Activated T-helper 17 cell treated with anti-CD3 and anti-CD28 coated beads, Interleukin-2, amount 50 U/mL, for 72 hours (primary cell): ENCODE measurements at regions not wholly inside any gene's neighbourhood (a gene's known extent, or its start where the extent isn't known, plus 50 kb on each side); places are given as distances from the start of the nearest gene placed in this dataset.
A peak's percentile ranks its signal among the peaks of the same experiment; 100 is the strongest.

Experiments used
- ATAC-seq: fragments of 150-1000 bp; cut with Tn5 transposase; replicated peaks from 2 replicates; pipeline ENCODE4 v1.10.0; 2021; ENCODE audit warnings: mild to moderate bottlenecking, moderate library complexity
- H3K27ac Mint-ChIP-seq: one replicate; pipeline ENCODE4 v1.8.0; 2022; ENCODE audit warnings: mixed read lengths
- H3K27me3 Mint-ChIP-seq: one replicate; pipeline ENCODE4 v1.8.0; 2022; ENCODE audit warnings: mixed read lengths
- H3K36me3 Mint-ChIP-seq: one replicate; pipeline ENCODE4 v1.8.0; 2022; ENCODE audit warnings: low read depth, mild to moderate bottlenecking, mixed read lengths
- H3K4me1 Mint-ChIP-seq: one replicate; pipeline ENCODE4 v1.8.0; 2022; ENCODE audit warnings: mixed read lengths
- H3K4me3 Mint-ChIP-seq: one replicate; pipeline ENCODE4 v1.8.0; 2022; ENCODE audit warnings: mild to moderate bottlenecking, mixed read lengths
- H3K9me3 Mint-ChIP-seq: one replicate; pipeline ENCODE4 v1.8.0; 2022; ENCODE audit warnings: mixed read lengths

GRCh38 chr5:82349652-82350051 is 71.5 kb upstream of the RPS23 start:
- H3K9me3 Mint-ChIP-seq, result no peaks in the 10 kb centered on the region

GRCh38 chr5:82348784-82349425 is 70.8 kb upstream of the RPS23 start:
- Mint-ChIP-seq H3K36me3 (no peaks in the 10 kb centered on the region), H3K27me3 (peaks cover 6% of the 10 kb centered on the region), H3K4me3 (no peak overlapping the region), H3K4me1 (peaks cover 8% of the 10 kb centered on the region), H3K9me3 (no peaks in the 10 kb centered on the region), H3K27ac (no peak overlapping the region)
- no peak for ATAC-seq

More at GRCh38 chr5:82349652-82350051, 71.5 kb upstream of the RPS23 start:
- Mint-ChIP-seq H3K36me3 (no peaks in the 10 kb centered on the region), H3K27ac (no peak overlapping the region), H3K27me3 (peaks cover 4% of the 10 kb centered on the region), H3K4me3 (no peak overlapping the region), H3K4me1 (peaks cover 8% of the 10 kb centered on the region)
- peak; percentile 64 for ATAC-seq

- Mint-ChIP-seq H3K4me1 (peaks cover 8% of the 10 kb centered on the region), H3K9me3 (no peaks in the 10 kb centered on the region), H3K36me3 (no peaks in the 10 kb centered on the region), H3K27ac (no peak overlapping the region), H3K4me3 (no peak overlapping the region), H3K27me3 (peaks cover 9% of the 10 kb centered on the region)
- no peak for ATAC-seq
Observed at GRCh38 chr5:82347201-82347865, 69.2 kb upstream of the RPS23 start.

GRCh38 chr5:82346399-82347165 is 68.4 kb upstream of the RPS23 start:
- H3K4me3 Mint-ChIP-seq, result no peak overlapping the region
- no peak for ATAC-seq
- no peaks in the 10 kb centered on the region for H3K36me3 Mint-ChIP-seq
- H3K4me1 Mint-ChIP-seq, result peaks cover 3% of the 10 kb centered on the region
- no peak overlapping the region for H3K27ac Mint-ChIP-seq
- H3K9me3 Mint-ChIP-seq, result no peaks in the 10 kb centered on the region
- H3K27me3 Mint-ChIP-seq, result peaks cover 9% of the 10 kb centered on the region

- no peaks in the 10 kb centered on the region for H3K9me3 Mint-ChIP-seq
- H3K4me1 Mint-ChIP-seq, result no peaks in the 10 kb centered on the region
- no peaks in the 10 kb centered on the region for H3K36me3 Mint-ChIP-seq
- no peak overlapping the region for H3K4me3 Mint-ChIP-seq
- ATAC-seq, result no peak
- peaks cover 14% of the 10 kb centered on the region for H3K27me3 Mint-ChIP-seq
- H3K27ac Mint-ChIP-seq, result no peak overlapping the region
Observed at GRCh38 chr5:82345108-82345507, 67.0 kb upstream of the RPS23 start.

GRCh38 chr5:82341325-82341724 is 63.2 kb upstream of the RPS23 start:
- Mint-ChIP-seq H3K27ac (no peak overlapping the region), H3K4me1 (no peaks in the 10 kb centered on the region), H3K36me3 (no peaks in the 10 kb centered on the region), H3K4me3 (no peak overlapping the region), H3K27me3 (peaks cover 15% of the 10 kb centered on the region), H3K9me3 (no peaks in the 10 kb centered on the region)
- ATAC-seq, result no peak

- H3K27me3 Mint-ChIP-seq, result peaks cover 15% of the 10 kb centered on the region
- ATAC-seq, result no peak
- H3K36me3 Mint-ChIP-seq, result no peaks in the 10 kb centered on the region
- H3K27ac Mint-ChIP-seq, result no peak overlapping the region
- H3K4me1 Mint-ChIP-seq, result no peaks in the 10 kb centered on the region
- no peaks in the 10 kb centered on the region for H3K9me3 Mint-ChIP-seq
- H3K4me3 Mint-ChIP-seq, result no peak overlapping the region
Observed at GRCh38 chr5:82340799-82341198, 62.6 kb upstream of the RPS23 start.

GRCh38 chr5:82339792-82340191 is 61.6 kb upstream of the RPS23 start:
- Mint-ChIP-seq H3K36me3 (no peaks in the 10 kb centered on the region), H3K4me1 (no peaks in the 10 kb centered on the region), H3K9me3 (no peaks in the 10 kb centered on the region), H3K4me3 (no peak overlapping the region), H3K27me3 (peaks cover 13% of the 10 kb centered on the region), H3K27ac (no peak overlapping the region)
- no peak for ATAC-seq

GRCh38 chr5:82338771-82339373 is 60.7 kb upstream of the RPS23 start:
- ATAC-seq, result no peak
- Mint-ChIP-seq H3K4me3 (no peak overlapping the region), H3K27me3 (peaks cover 9% of the 10 kb centered on the region), H3K4me1 (no peaks in the 10 kb centered on the region), H3K27ac (no peak overlapping the region), H3K9me3 (no peaks in the 10 kb centered on the region), H3K36me3 (no peaks in the 10 kb centered on the region)

- ATAC-seq, result no peak
- Mint-ChIP-seq H3K27me3 (peaks cover 6% of the 10 kb centered on the region), H3K4me3 (no peak overlapping the region), H3K9me3 (no peaks in the 10 kb centered on the region), H3K36me3 (no peaks in the 10 kb centered on the region), H3K4me1 (no peaks in the 10 kb centered on the region), H3K27ac (no peak overlapping the region)
Observed at GRCh38 chr5:82336959-82337351, 58.8 kb upstream of the RPS23 start.

- Mint-ChIP-seq H3K4me3 (no peak overlapping the region), H3K36me3 (no peaks in the 10 kb centered on the region), H3K27me3 (peaks cover 6% of the 10 kb centered on the region), H3K27ac (no peak overlapping the region), H3K9me3 (no peaks in the 10 kb centered on the region), H3K4me1 (no peaks in the 10 kb centered on the region)
- no peak for ATAC-seq
Observed at GRCh38 chr5:82336226-82336958, 58.2 kb upstream of the RPS23 start.

GRCh38 chr5:82335806-82336205 is 57.7 kb upstream of the RPS23 start:
- Mint-ChIP-seq H3K27me3 (peaks cover 5% of the 10 kb centered on the region), H3K9me3 (no peaks in the 10 kb centered on the region), H3K36me3 (no peaks in the 10 kb centered on the region), H3K27ac (no peak overlapping the region), H3K4me3 (no peak overlapping the region), H3K4me1 (no peaks in the 10 kb centered on the region)
- ATAC-seq, result no peak

- Mint-ChIP-seq H3K27ac (no peak overlapping the region), H3K9me3 (no peaks in the 10 kb centered on the region), H3K4me3 (no peak overlapping the region), H3K36me3 (no peaks in the 10 kb centered on the region), H3K4me1 (no peaks in the 10 kb centered on the region), H3K27me3 (no peaks in the 10 kb centered on the region)
- ATAC-seq, result no peak
Observed at GRCh38 chr5:82334856-82335255, 56.7 kb upstream of the RPS23 start.

GRCh38 chr5:82334085-82334692 is 56.0 kb upstream of the RPS23 start:
- no peak for ATAC-seq
- H3K9me3 Mint-ChIP-seq, result no peaks in the 10 kb centered on the region
- no peak overlapping the region for H3K27ac Mint-ChIP-seq
- H3K27me3 Mint-ChIP-seq, result no peaks in the 10 kb centered on the region
- no peaks in the 10 kb centered on the region for H3K36me3 Mint-ChIP-seq
- H3K4me1 Mint-ChIP-seq, result no peaks in the 10 kb centered on the region
- H3K4me3 Mint-ChIP-seq, result no peak overlapping the region
